Left lung (tissue), 4 donors: ENCODE measurements at regions not wholly inside any gene's neighbourhood (a gene's known extent, or its start where the extent isn't known, plus 50 kb on each side); places are given as distances from the start of the nearest gene placed in this dataset.
A peak's percentile ranks its signal among the peaks of the same experiment; 100 is the strongest.

Experiments used
- ATAC-seq: fragments of 200-7000 bp; cut with Tn5 transposase; one replicate; pipeline ENCODE4 v1.9.1; 2020; ENCODE audit warnings: moderate library complexity
- DNase-seq, 4 donors: peaks; one replicate each; pipeline ENCODE4 v3.0.0-alpha.2; 2013 to 2020
- H3K27ac ChIP-seq, 2 donors: fragments of 200-600 bp; sonication (generic) in 1 of 2; one replicate each; pipeline versions ENCODE4 v1.5.0 to v1.8.0; 2020 to 2021
- H3K27me3 ChIP-seq, 2 donors: fragments of 200-600 bp; sonication (generic) in 1 of 2; one replicate each; pipeline versions ENCODE4 v1.5.0 to v1.8.0; 2020 to 2021
- H3K36me3 ChIP-seq, 2 donors: fragments of 200-600 bp; sonication (generic) in 1 of 2; one replicate each; pipeline versions ENCODE4 v1.5.0 to v1.8.0; 2020 to 2021
- H3K4me1 ChIP-seq, 2 donors: fragments of 200-600 bp; one replicate each; pipeline ENCODE4 v1.8.0; 2021
- H3K4me3 ChIP-seq, 2 donors: fragments of 200-600 bp; sonication (generic) in 1 of 2; one replicate each; pipeline versions ENCODE4 v1.5.0 to v1.8.0; 2020 to 2021; ENCODE audit warnings: mild to moderate bottlenecking in 1 of 2
- H3K9me3 ChIP-seq, 2 donors: fragments of 200-600 bp; sonication (generic) in 1 of 2; one replicate each; pipeline versions ENCODE4 v1.5.0 to v1.8.0; 2020 to 2021
- CTCF ChIP-seq, 2 donors: fragments of 200-600 bp; sonication (generic) in 1 of 2; IDR thresholded peaks; one replicate each; pipeline versions ENCODE4 v1.5.0 to v1.8.0; 2021; ENCODE audit warnings: antibody characterized with exemption in 2 of 2
- intact Hi-C, 2 donors: fragments of 100-400 bp; cut with DNase I; formaldehyde crosslinking; loops; one replicate each; pipeline versions ENCODE4 v1.11.2 to v1.14.2; 2022
- donor health status: DM: no; HTN: yes; CAD: no.
- donor health status: DM: no; HTN: no; CAD: no.

GRCh38 chr3:19775765-19776164 lies 158.3 kb downstream of the EFHB start:
- intact Hi-C loops, result no loop called here
- Histone ChIP-seq H3K36me3 (no peaks in the 10 kb centered on the region), H3K27ac (no peak overlapping the region)

GRCh38 chr3:19769694-19770093 lies 164.3 kb downstream of the EFHB start:
- H3K36me3 ChIP-seq, result no peaks in the 10 kb centered on the region
- ATAC-seq, result no peak
- no peak for DNase-seq
- H3K9me3 ChIP-seq, result no peaks in the 10 kb centered on the region
- intact Hi-C loops, result no loop called here
- no peak overlapping the region for H3K4me3 ChIP-seq
- TF ChIP-seq CTCF (IDR thresholded peaks at IDR 0.05), result no peak
- H3K27ac ChIP-seq, result no peak overlapping the region
- H3K4me1 ChIP-seq, result no peaks in the 10 kb centered on the region
- no peaks in the 10 kb centered on the region for H3K27me3 ChIP-seq

More at GRCh38 chr3:19775765-19776164, 158.3 kb downstream of the EFHB start:
- ATAC-seq (no peak), DNase-seq (no peak)
- TF ChIP-seq CTCF (IDR thresholded peaks at IDR 0.05), result no peak
- Histone ChIP-seq H3K4me3 (no peak overlapping the region), H3K4me1 (no peaks in the 10 kb centered on the region), H3K9me3 (peaks cover 0 to 1% of the 10 kb centered on the region in 2 donors), H3K27me3 (no peaks in the 10 kb centered on the region)

- H3K27me3 ChIP-seq, result no peaks in the 10 kb centered on the region
- H3K27ac ChIP-seq, result no peak overlapping the region
- no peak for TF ChIP-seq CTCF (IDR thresholded peaks at IDR 0.05)
- intact Hi-C loops, result no loop called here
- no peaks in the 10 kb centered on the region for H3K9me3 ChIP-seq
- no peak overlapping the region for H3K4me3 ChIP-seq
- DNase-seq, result no peak
- H3K4me1 ChIP-seq, result no peaks in the 10 kb centered on the region
- ATAC-seq, result no peak
- H3K36me3 ChIP-seq, result no peaks in the 10 kb centered on the region
Measured at GRCh38 chr3:19765954-19766353, 168.1 kb downstream of the EFHB start.

- peaks cover 0 to 2% of the 10 kb centered on the region in 2 donors for H3K9me3 ChIP-seq
- TF ChIP-seq CTCF (IDR thresholded peaks at IDR 0.05), result no peak
- no peaks in the 10 kb centered on the region for H3K4me1 ChIP-seq
- H3K36me3 ChIP-seq, result no peaks in the 10 kb centered on the region
- H3K27me3 ChIP-seq, result no peaks in the 10 kb centered on the region
- no peak for DNase-seq
- intact Hi-C loops, result no loop called here
- ATAC-seq, result no peak
- H3K4me3 ChIP-seq, result no peak overlapping the region
- H3K27ac ChIP-seq, result no peak overlapping the region
Measured at GRCh38 chr3:19757773-19758172, 176.2 kb downstream of the EFHB start.

- DNase-seq, result peak in 1 of 4 donors; percentile 51
Measured at GRCh38 chr3:19749448-19750017, 184.5 kb downstream of the EFHB start.

More at GRCh38 chr3:19749448-19750017, 184.5 kb downstream of the EFHB start:
- Histone ChIP-seq H3K36me3 (no peaks in the 10 kb centered on the region), H3K27ac (no peak overlapping the region), H3K9me3 (peaks cover 0 to 4% of the 10 kb centered on the region in 2 donors), H3K27me3 (no peaks in the 10 kb centered on the region), H3K4me1 (no peaks in the 10 kb centered on the region), H3K4me3 (no peak overlapping the region)
- intact Hi-C loops, result no loop called here
- no peak for TF ChIP-seq CTCF (IDR thresholded peaks at IDR 0.05)
- no peak for ATAC-seq
